GM19438 (cell line): ENCODE measurements at regions not wholly inside any gene's neighbourhood (a gene's known extent, or its start where the extent isn't known, plus 50 kb on each side); places are given as distances from the start of the nearest gene placed in this dataset.
"Not testable (repeated sequence)": the region's sequence is repeated elsewhere in the genome, so short reads cannot be mapped to it uniquely, and the experiment has no call there.

Experiments used
- ATAC-seq: cut with Tn5 transposase; IDR thresholded peaks from one replicate; pipeline ENCODE4 v1.9.1; 2021; ENCODE audit warnings: low read depth; ENCODE audit not compliant: unreplicated experiment

- no peak for ATAC-seq
Observed at GRCh38 chr20:54914995-54915394, 439.6 kb downstream of the DOK5 start.

- ATAC-seq: no peak
Observed at GRCh38 chr20:54909702-54910101, 434.3 kb downstream of the DOK5 start.

- ATAC-seq: not testable (repeated sequence)
Observed at GRCh38 chr20:54906134-54906533, 430.7 kb downstream of the DOK5 start.

GRCh38 chr20:54897787-54898186 lies 422.4 kb downstream of the DOK5 start:
- ATAC-seq: no peak

- ATAC-seq: no peak
Observed at GRCh38 chr20:54891907-54892306, 416.5 kb downstream of the DOK5 start.

- no peak for ATAC-seq
Observed at GRCh38 chr20:54879393-54879792, 404.0 kb downstream of the DOK5 start.

GRCh38 chr20:54875307-54875706 lies 399.9 kb downstream of the DOK5 start:
- ATAC-seq: no peak

- ATAC-seq: no peak
Observed at GRCh38 chr20:54874718-54875117, 399.3 kb downstream of the DOK5 start.

- no peak for ATAC-seq
Observed at GRCh38 chr20:54872440-54872839, 397.0 kb downstream of the DOK5 start.

- no peak for ATAC-seq
Observed at GRCh38 chr20:54869765-54870164, 394.4 kb downstream of the DOK5 start.

- no peak for ATAC-seq
Observed at GRCh38 chr20:54865273-54865672, 389.9 kb downstream of the DOK5 start.

- ATAC-seq: no peak
Observed at GRCh38 chr20:54860716-54861115, 385.3 kb downstream of the DOK5 start.

- ATAC-seq: no peak
Observed at GRCh38 chr20:54856202-54856601, 380.8 kb downstream of the DOK5 start.

- no peak for ATAC-seq
Observed at GRCh38 chr20:54849741-54850140, 374.3 kb downstream of the DOK5 start.

- no peak for ATAC-seq
Observed at GRCh38 chr20:54848984-54849538, 373.7 kb downstream of the DOK5 start.

- no peak for ATAC-seq
Observed at GRCh38 chr20:54848262-54848661, 372.9 kb downstream of the DOK5 start.

GRCh38 chr20:54846948-54847347 lies 371.6 kb downstream of the DOK5 start:
- no peak for ATAC-seq

- ATAC-seq: no peak
Observed at GRCh38 chr20:54844346-54844745, 369.0 kb downstream of the DOK5 start.

- ATAC-seq: no peak
Observed at GRCh38 chr20:54843865-54844264, 368.5 kb downstream of the DOK5 start.

GRCh38 chr20:54843431-54843830 lies 368.0 kb downstream of the DOK5 start:
- no peak for ATAC-seq

- ATAC-seq: no peak
Observed at GRCh38 chr20:54839224-54839623, 363.8 kb downstream of the DOK5 start.

GRCh38 chr20:54837226-54837625 lies 361.8 kb downstream of the DOK5 start:
- no peak for ATAC-seq

- ATAC-seq: no peak
Observed at GRCh38 chr20:54822386-54822785, 347.0 kb downstream of the DOK5 start.
